Body of pancreas (tissue), 4 donors: ENCODE measurements at regions not wholly inside any gene's neighbourhood (a gene's known extent, or its start where the extent isn't known, plus 50 kb on each side); places are given as distances from the start of the nearest gene placed in this dataset.

Experiments
- CTCF ChIP-seq, 7 experiments: fragments of 450-650 bp in 4 of 7; fragments of 200-600 bp in 3 of 7; sonication (generic) in 3 of 7; IDR thresholded peaks; one replicate each; pipeline ENCODE4 v1.5.1; 2016 to 2019; ENCODE audit warnings: antibody characterized with exemption in 7 of 7
- POLR2A ChIP-seq, 3 donors: fragments of 450-650 bp; IDR thresholded peaks; one replicate each; pipeline ENCODE4 v1.6.1; 2016; ENCODE audit warnings: antibody characterized with exemption in 3 of 3, mild to moderate bottlenecking in 2 of 3

GRCh38 chrX:118171356-118171755 is 54.7 kb upstream of the KLHL13 start:
- no peak for TF ChIP-seq CTCF (IDR thresholded peaks at IDR 0.05)
- no peak for TF ChIP-seq POLR2A (IDR thresholded peaks at IDR 0.05)
